Mesothelial cell of epicardium (in vitro differentiated cells): ENCODE measurements at regions not wholly inside any gene's neighbourhood (a gene's known extent, or its start where the extent isn't known, plus 50 kb on each side); places are given as distances from the start of the nearest gene placed in this dataset.

Experiments
- DNase-seq, 2 experiments: peaks; one replicate each; pipeline ENCODE4 v3.0.0; 2021; ENCODE audit warnings: low spot score in 2 of 2; ENCODE audit not compliant: unreplicated experiment in 2 of 2
- H3K27ac Mint-ChIP-seq: 2 replicates; pipeline ENCODE4 v1.8.0; 2021; ENCODE audit warnings: mixed read lengths
- H3K27me3 Mint-ChIP-seq: 2 replicates; pipeline ENCODE4 v1.8.0; 2021; ENCODE audit warnings: low read depth, mixed read lengths
- H3K36me3 Mint-ChIP-seq: 2 replicates; pipeline ENCODE4 v1.8.0; 2021; ENCODE audit warnings: mixed read lengths
- H3K4me1 Mint-ChIP-seq: 2 replicates; pipeline ENCODE4 v1.8.0; 2021; ENCODE audit warnings: mixed read lengths
- H3K4me3 Mint-ChIP-seq: 2 replicates; pipeline ENCODE4 v1.8.0; 2021; ENCODE audit warnings: mild to moderate bottlenecking, moderate library complexity, mixed read lengths
- H3K9me3 Mint-ChIP-seq: 2 replicates; pipeline ENCODE4 v1.8.0; 2021; ENCODE audit warnings: mixed read lengths
- TF ChIP-seq, protein P1 (sequence below): fragments of 200-600 bp; sonication (generic); IDR thresholded peaks from one replicate; pipeline ENCODE4 v1.5.0; 2021; ENCODE audit warnings: antibody characterized with exemption; ENCODE audit not compliant: unreplicated experiment

DNA sequence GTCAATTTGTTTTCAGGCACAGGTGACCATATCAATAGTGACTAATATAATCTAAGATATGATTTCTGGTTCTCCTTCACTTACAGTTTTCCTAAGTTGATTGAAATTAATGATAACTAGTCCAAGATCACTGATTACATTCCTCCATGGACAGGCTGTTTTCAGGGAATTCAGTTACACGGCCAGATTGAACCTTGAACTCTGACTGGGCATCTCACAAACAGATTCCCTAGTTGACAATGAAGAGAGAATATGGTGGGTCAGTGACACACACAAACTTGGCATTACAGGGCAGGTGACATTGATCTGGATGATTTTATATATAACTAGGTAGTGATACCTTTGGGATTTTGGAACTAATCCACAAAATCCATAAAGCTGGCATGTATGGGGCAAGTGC, 110.2 kb upstream of the EGR2 start:
- Mint-ChIP-seq H3K36me3 (no peaks in the 10 kb centered on the region), H3K4me1 (no peaks in the 10 kb centered on the region), H3K27ac (no peak overlapping the region), H3K27me3 (peaks cover 14% of the 10 kb centered on the region), H3K4me3 (no peak overlapping the region), H3K9me3 (peaks cover 13% of the 10 kb centered on the region)
- TF ChIP-seq, protein P1, sequence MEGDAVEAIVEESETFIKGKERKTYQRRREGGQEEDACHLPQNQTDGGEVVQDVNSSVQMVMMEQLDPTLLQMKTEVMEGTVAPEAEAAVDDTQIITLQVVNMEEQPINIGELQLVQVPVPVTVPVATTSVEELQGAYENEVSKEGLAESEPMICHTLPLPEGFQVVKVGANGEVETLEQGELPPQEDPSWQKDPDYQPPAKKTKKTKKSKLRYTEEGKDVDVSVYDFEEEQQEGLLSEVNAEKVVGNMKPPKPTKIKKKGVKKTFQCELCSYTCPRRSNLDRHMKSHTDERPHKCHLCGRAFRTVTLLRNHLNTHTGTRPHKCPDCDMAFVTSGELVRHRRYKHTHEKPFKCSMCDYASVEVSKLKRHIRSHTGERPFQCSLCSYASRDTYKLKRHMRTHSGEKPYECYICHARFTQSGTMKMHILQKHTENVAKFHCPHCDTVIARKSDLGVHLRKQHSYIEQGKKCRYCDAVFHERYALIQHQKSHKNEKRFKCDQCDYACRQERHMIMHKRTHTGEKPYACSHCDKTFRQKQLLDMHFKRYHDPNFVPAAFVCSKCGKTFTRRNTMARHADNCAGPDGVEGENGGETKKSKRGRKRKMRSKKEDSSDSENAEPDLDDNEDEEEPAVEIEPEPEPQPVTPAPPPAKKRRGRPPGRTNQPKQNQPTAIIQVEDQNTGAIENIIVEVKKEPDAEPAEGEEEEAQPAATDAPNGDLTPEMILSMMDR: no peak
- DNase-seq: no peak

DNA sequence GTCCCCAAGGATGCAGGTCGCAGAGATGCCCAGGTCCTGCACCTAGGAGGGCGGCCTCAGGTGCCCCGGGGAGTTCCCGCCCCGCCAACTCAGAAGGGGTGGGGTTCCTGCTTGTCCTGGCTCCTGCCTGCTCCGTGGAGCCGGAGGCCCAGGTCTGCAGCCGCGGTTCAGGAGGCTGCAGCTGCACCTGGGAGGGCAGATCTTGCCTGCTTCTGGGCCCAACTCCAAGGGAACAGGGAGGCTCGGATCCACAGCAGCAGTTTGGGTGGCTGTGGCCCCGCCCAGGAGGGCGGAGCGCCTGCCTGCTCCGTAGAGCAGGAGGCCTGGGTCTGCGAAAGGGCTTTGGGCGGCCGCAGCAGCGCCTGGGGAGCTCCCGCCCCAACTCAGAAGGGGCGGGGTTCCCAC, 108.2 kb upstream of the EGR2 start:
- Mint-ChIP-seq H3K4me1 (no peaks in the 10 kb centered on the region), H3K9me3 (peaks cover 13% of the 10 kb centered on the region), H3K4me3 (no peak overlapping the region), H3K27me3 (peaks cover 14% of the 10 kb centered on the region), H3K36me3 (no peaks in the 10 kb centered on the region), H3K27ac (no peak overlapping the region)
- TF ChIP-seq, protein P1: no peak
- no peak for DNase-seq

DNA sequence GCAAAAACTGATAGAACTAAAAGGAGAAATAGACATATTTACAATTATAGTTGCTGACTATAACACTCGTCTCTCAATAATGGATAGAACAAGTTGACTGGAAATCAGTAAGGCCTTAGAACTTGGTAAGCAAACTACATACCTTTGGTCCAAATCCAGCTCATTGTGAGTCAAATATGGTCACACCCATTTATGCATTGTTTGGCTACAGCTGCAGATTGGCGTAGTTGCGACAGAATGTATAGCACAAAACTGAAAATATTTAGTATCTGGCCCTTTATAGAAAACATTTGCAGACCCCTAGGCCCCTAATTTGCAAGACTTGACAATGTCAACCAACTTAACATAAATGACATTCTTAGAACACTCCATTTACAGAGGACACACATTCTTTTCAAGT, 103.6 kb upstream of the EGR2 start:
- Mint-ChIP-seq H3K4me1 (no peaks in the 10 kb centered on the region), H3K9me3 (peaks cover 5% of the 10 kb centered on the region)

DNA sequence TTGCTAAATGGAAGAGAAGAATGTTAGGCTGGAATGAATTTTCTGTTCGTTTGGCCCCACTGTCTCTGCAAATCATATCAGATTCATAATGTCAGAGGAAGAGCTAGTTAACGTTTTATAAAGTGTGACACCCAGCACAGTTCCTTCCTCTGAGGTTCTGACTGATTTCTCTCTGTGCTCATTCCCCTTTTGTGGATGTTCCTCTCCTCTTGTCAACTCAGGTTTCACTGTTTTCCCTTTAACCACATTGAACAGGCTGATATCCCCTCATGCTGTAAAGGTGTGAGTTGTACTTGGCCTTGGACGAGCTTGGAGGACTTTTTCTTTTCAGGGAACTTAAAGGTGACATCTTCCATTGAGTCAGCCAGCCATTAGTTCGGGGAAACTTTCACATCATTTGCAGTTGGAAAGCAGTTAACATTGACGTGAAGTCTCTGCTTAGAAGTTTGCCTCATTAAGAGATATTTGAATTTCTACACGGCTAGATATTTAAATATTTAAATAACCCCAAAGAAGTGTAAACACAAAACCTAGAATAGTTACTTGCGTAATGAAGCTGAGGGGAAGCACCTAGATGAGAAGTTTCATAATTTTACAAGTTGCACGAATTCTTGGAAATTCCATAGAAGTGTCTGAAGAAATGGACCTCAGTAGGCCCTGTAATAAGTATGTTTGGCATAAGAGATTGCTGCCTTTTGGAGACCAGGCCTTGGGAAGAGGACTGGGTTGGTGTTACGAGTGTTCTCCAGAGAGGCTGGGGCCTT, 101.5 kb upstream of the EGR2 start:
- Mint-ChIP-seq H3K4me1 (no peaks in the 10 kb centered on the region), H3K36me3 (no peaks in the 10 kb centered on the region), H3K9me3 (no peaks in the 10 kb centered on the region), H3K4me3 (no peak overlapping the region), H3K27me3 (peaks cover 36% of the 10 kb centered on the region), H3K27ac (no peak overlapping the region)
- DNase-seq: no peak
- TF ChIP-seq, protein P1: no peak

More for the DNA sequence above, 103.6 kb upstream of the EGR2 start:
- Mint-ChIP-seq H3K36me3 (no peaks in the 10 kb centered on the region), H3K4me3 (no peak overlapping the region), H3K27ac (no peak overlapping the region), H3K27me3 (peaks cover 34% of the 10 kb centered on the region)
- DNase-seq: no peak
- TF ChIP-seq, protein P1: no peak

DNA sequence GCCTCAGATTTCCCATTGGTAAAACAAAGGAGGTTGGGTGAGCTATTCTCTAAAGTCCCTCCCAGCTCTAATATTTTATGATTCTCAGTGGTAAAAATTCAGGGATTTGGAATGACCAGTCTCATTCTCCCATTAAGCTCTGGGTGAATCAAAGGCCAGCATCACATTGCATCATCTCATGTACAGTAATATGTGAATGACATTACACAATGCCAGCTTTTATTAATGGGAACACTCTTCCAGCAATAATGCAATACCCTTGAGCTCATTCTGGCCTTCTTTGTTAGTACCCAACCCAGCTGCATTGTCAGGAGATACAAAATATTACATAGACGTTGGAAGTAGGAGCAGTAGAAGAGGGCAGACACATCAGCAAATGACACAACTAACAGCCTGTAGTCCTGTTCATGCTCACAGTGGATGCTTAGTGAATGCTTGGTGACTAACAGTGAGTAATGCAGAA, 100.0 kb upstream of the EGR2 start:
- H3K36me3 Mint-ChIP-seq: no peaks in the 10 kb centered on the region

More for the DNA sequence above, 100.0 kb upstream of the EGR2 start:
- DNase-seq: no peak
- Mint-ChIP-seq H3K4me1 (peaks cover 2% of the 10 kb centered on the region), H3K9me3 (no peaks in the 10 kb centered on the region), H3K27ac (no peak overlapping the region), H3K27me3 (peaks cover 32% of the 10 kb centered on the region), H3K4me3 (no peak overlapping the region)
- TF ChIP-seq, protein P1: no peak
